MV-4-11 (cell line): ENCODE measurements at regions not wholly inside any gene's neighbourhood (a gene's known extent, or its start where the extent isn't known, plus 50 kb on each side); places are given as distances from the start of the nearest gene placed in this dataset.

Experiments
- DNase-seq: peaks from one replicate; lab custom pipeline; 2025; lab: John Stamatoyannopoulos, UW

DNA sequence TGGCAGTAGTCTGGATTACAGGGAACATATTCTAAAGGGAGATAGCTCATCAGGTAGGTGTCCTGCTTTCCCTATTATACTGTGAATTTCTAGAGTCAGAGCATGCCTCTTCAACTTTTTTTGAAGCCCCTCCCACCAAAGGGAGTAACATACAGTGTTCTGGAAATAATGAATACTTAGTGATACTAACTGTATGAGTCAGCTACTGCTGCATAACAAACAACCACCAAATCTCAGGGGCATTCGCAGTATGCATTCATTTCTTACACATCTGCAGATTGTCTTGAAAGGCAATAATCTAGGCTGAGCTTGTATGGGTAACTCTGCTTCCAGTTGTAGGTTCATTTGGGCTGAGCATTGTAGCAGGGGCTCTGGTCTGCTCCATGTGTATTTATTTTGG is 409.7 kb upstream of the SPRED2 start:
- no peak for DNase-seq

GRCh38 chr2:65835975-65836549 is 403.7 kb upstream of the SPRED2 start:
- no peak for DNase-seq

DNA sequence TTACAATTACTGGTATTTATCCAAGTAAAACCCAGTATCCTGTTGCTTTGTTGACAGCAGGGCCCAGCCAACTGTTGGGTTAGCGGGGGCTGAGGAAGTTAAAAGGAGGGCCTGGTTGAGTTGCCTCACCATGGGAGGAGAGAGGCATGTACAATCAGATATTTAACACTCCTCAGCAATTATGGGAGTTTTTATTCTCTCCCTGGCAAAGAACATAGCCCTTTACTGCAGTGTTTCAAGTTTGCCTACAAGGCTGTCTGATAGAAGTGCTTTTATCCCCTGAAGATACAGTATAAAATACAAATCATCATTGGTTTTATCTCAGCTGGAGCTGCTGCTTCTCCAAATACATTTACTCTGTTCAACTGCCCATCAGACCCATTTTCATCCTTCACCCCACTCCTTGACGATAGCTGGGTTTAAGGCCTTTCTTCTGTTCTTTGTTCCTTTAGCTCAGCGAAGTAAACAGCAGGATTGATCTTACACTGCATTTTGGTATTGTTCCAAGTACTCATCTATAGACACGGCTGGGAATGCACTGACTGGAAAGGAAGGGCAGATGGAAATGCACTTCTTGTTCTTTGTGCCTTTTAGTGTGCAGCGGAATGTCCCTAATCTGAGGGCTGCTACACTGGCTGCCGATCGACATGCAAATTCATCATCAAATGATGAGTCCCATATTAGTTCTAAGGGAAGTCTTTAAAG is 402.5 kb upstream of the SPRED2 start:
- no peak for DNase-seq

- DNase-seq: no peak
Observed at GRCh38 chr2:65834062-65834461, 401.7 kb upstream of the SPRED2 start.

DNA sequence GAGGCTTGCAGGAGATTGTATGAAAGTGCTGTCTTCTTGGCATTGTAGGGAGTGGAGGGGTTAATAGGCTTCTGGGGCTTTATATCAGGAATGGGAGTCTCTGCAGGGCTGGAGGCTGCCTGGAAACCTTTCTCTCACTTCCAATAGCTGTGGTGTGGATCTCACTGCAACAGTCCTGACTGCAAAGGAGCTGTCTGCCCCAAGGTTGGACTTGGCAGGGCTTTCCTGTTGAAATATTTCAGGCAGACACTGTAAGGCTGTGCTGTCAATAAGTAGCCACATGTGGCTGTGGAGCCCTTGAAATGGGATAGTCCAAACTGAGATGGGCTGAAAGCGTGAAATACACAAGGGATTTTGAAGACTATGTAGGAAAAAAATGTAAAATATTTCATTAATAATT is 399.1 kb upstream of the SPRED2 start:
- no peak for DNase-seq

- DNase-seq: no peak
Observed at GRCh38 chr2:65826567-65826966, 394.2 kb upstream of the SPRED2 start.

DNA sequence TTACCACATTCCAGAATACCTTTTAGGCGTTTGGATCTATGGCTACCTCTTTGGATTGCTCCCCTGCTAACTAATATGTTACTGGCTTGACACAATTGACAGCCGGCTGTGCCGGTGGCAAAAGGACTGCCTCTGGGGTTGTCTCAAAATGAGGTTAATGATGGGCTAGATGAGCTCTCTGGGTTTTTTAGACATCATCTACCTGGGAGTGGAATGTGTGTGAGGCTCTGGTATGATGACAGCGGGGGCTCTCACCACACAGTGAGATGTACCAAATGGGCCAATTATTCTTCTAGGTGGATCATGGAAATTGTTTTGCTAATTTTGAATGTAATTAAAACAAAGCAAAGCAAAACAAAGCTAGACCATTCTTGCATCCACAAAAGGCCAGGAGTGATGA is 391.1 kb upstream of the SPRED2 start:
- no peak for DNase-seq

DNA sequence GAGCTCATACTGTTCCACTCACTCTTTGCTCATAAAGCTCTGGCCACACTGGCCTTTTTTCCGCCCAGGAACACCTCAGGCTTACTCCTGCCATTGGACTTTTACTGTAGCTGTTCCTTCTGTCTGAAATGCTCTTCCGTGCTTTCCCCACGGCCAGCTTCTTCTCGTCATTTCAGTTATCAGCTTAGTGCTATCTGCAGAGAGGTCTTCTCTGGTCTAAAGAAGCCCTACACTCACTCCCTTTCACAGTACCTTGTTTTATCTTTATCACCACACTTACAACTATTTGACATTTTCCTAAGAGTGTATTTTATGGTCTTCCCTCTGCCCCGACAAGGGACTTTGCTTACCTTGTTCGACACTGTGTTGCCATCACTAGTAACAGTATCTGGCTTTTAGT is 388.1 kb upstream of the SPRED2 start:
- DNase-seq: no peak

DNA sequence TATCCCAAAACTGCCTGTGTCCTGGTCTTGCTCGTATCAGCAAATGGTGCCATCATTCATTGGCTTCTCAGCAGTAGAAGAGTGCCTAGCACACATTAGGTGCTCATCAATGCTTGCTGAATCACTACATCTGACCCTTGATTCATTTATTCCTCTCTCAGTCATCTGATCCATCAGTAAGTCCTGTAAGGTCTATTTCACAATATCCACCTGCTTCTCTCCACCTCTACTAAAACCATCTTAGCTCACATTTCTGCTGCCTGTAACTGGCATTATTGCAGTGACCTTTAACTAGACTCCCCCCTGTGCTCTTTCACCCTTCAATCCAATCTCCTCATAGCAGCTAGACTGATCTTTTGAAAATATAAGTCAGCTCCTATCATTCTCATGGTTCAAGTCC is 387.6 kb upstream of the SPRED2 start:
- DNase-seq: no peak

GRCh38 chr2:65818873-65819451 is 386.6 kb upstream of the SPRED2 start:
- DNase-seq: no peak

DNA sequence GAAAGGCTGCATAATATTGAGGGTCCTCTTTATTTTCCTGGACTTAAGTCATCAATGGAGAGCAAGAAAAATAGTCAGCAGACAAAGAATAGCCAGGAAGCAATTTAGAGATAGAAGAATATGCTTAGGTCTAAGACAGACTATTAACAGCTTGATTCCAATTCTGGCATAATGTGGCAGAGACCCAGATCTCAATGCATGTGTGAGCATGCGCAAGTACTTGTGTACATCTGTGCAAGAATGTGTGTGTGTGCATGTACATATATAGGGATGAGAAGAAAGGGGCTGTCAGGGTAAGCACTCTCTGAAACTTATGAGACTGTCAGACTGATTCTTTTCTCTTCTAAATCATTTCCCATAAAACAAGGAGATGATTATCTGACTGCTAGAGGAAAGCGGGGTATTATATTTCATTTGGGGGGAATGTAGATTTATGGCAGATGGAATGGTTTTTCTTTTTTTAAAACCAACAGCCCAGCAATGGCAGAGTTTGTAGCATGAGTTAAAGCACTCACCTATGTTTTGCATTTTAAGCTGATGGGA is 381.3 kb upstream of the SPRED2 start:
- DNase-seq: no peak

DNA sequence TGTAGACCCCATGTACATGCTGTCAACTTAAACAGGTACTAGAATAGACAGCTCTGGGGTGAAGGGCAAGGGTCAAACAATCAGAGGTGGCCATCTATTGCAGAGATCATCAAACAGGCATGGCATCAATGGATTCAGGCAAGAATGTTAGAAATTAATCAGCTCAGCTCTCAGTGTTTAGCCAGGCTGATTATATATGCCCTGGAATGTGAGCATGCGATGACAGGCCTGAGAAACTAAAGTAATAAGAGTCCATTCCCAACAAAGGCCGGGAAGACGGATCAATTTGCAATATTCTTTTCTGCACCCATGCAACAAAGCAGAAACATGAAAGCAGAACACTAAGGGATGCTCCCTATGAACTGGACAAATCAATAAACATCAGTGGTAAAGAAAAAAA is 380.5 kb upstream of the SPRED2 start:
- DNase-seq: no peak

DNA sequence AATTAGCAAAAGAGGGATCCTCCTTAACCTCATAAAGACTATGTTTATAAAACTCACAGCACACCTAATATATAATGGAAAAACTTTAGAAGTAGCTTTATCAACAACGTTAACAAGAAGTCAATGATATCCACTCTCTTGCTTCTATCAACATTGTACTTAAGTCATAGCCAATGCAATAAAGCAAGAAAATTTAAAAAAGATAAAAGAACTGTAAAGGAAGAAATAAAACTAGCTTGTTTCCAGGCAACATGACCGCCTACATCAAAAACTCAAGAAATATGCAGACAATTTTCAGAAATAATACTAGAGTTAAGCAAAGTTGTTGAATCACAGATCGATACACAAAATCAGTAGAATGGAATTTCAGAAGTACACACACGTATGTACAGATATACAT is 375.5 kb upstream of the SPRED2 start:
- no peak for DNase-seq

DNA sequence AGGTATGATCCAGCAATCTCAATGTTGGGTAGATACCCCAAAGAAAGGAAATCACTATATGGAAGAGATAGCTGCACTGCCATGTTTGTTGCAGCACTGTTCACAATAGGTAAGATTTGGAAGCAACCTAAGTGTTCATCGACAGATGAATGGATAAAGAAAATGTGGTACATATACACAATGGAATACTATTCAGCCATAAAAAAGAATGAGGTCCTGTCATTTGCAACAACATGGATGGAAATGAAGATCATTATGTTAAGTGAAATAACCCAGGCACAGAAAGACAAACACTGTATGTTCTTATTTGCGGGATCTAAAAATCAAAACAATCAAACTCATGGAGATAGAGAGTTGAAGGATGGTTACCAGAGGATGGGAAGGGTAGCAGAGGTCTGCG is 372.4 kb upstream of the SPRED2 start:
- DNase-seq: no peak

DNA sequence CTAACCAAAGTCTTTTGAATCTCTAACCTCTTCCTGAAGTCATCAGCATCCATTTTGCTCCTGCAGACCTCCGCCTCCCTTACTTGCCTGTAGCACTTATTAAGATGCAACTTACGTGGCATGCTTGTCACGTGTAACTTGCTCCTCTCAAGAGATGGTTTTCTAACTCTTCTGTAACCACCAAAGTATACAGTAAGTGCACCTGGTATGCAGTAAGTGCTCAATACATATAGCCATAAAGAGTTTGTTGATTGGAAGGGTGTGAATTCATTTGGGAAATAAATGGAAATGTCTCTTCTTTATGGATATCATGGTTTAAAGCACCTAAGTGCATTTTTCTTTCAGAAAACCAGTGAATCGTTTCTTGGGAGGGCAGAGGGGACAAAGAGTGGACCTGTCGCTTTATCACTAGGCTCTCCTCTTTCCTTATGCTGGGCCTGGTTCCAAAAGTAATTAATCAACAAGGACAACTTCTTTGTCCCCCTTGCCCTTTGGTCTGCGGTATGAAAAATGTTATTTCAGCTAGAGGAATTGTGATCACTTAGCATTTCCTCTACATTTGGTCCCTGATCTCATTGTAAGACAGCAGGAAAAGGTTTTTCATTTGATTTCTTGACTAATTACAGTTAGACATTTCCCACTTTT is 370.0 kb upstream of the SPRED2 start:
- DNase-seq: no peak

DNA sequence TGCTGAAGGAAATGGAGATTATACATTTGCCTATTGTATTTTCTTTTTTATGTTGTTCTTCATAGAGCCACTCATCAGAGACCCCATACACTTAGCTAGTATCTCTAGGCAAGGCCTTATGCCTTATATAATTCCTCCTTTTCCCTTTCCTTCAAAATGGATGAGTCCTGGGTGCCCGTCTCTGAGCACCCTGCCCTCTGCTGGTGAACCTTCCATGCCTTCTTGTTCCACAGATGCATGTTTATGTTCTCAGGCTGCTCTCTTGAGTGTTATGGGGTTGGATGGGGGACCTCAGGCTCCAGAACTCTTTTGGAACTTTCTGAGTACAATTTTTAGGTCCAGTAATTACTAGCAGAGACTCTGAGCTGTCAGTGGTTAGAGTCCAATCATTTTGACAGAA is 368.6 kb upstream of the SPRED2 start:
- DNase-seq: no peak

GRCh38 chr2:65799141-65799854 is 366.9 kb upstream of the SPRED2 start:
- no peak for DNase-seq

- no peak for DNase-seq
Observed at GRCh38 chr2:65798641-65799040, 366.2 kb upstream of the SPRED2 start.

- no peak for DNase-seq
Observed at GRCh38 chr2:65794994-65795393, 362.6 kb upstream of the SPRED2 start.

DNA sequence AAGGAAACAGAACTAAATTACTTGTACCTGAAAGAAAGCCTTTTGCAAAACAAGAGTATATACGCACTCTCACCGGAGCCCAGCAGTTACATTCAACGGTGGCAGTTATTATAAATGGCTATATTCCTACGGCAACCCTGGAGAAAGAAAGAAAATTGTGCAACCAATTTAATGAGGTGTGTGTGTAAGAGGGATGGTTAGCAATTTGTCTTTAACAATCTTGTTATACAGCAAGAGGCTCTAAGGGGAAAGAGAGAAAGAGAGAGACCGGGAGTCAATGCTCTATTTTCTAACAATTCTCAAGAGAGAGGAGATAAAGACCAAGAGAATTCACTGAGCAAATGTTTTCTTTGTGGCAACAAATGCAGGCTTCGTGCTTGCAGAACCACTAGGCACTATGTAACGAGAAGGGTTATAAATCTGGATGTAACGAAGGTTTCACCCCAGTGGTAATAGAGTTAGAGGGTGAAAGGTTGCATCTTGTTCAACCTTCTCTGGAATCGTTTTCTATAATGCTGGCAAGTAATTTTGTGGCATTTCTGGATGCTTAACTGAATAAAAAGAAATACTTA is 359.1 kb upstream of the SPRED2 start:
- no peak for DNase-seq

DNA sequence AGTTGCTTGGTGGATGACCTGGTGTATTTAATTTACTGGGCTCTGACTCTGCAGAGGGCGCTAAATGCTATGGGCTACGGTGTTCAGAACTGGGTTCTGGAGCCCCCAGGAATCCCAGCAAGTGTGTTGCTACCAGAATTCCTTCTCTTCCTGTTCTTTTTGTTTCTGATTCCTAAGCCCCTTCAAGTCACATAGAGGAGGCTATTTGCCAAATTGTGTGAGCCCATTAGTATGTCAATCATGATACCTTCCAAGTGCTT is 358.2 kb upstream of the SPRED2 start:
- no peak for DNase-seq

DNA sequence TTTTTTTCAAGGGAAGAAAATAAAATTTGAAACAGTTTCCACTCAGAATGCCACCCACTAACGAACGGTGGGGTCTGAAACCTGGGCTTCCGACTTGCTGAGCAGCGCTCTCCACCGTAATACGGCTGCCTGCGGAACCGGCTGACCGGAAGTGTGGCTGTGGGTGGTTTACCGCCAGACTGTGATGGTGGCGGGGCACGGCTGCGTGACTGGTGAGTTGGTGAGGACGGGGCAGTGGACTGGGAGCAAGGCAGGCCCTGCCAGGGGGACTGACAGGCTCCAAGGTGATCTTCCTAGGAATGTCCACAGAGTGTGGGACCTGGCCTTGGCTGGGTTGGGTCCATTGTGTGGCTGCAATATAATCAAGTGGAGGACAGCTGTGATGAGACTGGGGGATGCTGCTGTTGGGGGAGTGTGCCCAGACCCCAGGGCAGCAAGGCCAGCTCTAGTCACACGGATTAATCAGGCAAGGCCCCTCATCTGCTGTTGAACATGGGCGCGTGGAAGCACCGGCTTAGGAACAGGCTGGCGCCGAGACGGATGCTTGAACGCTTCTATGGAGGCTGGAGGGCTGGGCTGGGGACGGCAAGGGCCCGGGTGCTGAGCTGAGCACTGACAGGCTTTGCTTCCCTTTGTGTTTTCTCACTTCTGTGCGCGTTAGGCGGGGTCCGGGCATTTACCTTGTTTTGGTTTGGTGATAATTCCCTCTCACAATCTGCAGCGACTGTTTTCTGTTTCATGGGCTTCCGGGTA is 357.7 kb upstream of the SPRED2 start:
- no peak for DNase-seq
